ENCODE measurements at regions not wholly inside any gene's neighbourhood (a gene's known extent, or its start where the extent isn't known, plus 50 kb on each side); places are given as distances from the start of the nearest gene placed in this dataset.

DNA sequence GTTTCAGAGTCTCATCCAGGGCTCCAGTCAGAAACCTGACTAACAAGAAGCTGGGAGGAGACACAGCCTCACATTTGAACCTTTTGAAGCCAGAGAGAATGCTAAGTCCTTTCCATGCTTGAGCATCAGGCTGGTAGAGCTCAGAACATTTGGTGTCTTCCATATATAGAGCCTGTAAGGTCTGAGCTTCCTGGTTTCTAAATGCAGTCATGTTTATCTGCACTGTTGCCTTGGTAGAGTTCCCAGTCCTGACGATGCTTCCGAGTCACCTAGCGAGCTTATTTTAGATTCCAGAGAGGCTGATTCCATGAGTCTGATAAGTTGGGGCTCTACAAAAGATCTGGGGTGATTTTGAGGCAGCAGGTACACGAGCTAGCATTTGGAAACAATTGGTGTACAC lies 68.4 kb upstream of the SORL1 start:
- no peak overlapping the region for H3K4me3 ChIP-seq (ENCODE audit: low read length)
- H3K27me3 ChIP-seq (ENCODE audit: insufficient read depth, low read length): no peaks in the 10 kb centered on the region
- H3K4me1 ChIP-seq (ENCODE audit: insufficient read depth, low read length): peaks cover 9% of the 10 kb centered on the region
- no peaks in the 10 kb centered on the region for H3K9me3 ChIP-seq (ENCODE audit: low read depth, low read length)

GRCh38 chr11:121385688-121386087 lies 66.4 kb upstream of the SORL1 start:
- no peaks in the 10 kb centered on the region for H3K9me3 ChIP-seq (ENCODE audit: low read depth, low read length)
- no peak overlapping the region for H3K4me3 ChIP-seq (ENCODE audit: low read length)
- no peaks in the 10 kb centered on the region for H3K4me1 ChIP-seq (ENCODE audit: insufficient read depth, low read length)
- no peaks in the 10 kb centered on the region for H3K27me3 ChIP-seq (ENCODE audit: insufficient read depth, low read length)
